ENCODE measurements at regions not wholly inside any gene's neighbourhood (a gene's known extent, or its start where the extent isn't known, plus 50 kb on each side); places are given as distances from the start of the nearest gene placed in this dataset.

DNA sequence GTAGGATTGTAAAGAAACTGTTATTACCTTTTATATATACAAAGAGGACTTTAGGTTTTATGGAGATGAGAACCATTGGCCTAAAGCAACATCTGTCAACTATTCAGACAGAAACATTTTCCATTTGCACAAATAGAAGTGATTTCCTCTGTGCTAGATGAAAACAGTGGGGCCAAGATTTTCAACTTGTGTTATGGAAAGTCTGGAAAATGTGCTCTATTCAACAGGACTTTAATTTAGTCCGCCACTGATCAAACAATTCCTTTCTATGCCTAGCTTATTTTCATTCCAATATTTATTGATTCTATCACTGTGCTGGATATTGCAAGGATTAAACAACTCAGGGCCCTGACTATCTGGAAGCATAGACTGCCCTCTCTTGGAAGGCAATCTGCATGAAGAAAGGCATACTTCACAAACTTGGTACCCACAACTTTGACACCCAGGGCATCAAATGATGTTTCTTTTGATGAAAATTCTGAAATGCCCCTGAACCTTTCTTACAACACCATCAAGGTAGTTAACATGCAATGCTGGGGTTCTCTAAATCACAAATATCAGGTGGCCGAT is 126.6 kb upstream of the HMHB1 start:
- TF ChIP-seq, protein P1, sequence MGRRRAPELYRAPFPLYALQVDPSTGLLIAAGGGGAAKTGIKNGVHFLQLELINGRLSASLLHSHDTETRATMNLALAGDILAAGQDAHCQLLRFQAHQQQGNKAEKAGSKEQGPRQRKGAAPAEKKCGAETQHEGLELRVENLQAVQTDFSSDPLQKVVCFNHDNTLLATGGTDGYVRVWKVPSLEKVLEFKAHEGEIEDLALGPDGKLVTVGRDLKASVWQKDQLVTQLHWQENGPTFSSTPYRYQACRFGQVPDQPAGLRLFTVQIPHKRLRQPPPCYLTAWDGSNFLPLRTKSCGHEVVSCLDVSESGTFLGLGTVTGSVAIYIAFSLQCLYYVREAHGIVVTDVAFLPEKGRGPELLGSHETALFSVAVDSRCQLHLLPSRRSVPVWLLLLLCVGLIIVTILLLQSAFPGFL (CRISPR knock-in tag; IDR thresholded peaks at IDR 0.05): no peak
- no peak for TF ChIP-seq NR2C2 (CRISPR knock-in tag; IDR thresholded peaks at IDR 0.05; ENCODE audit: borderline replicate concordance)
- TF ChIP-seq ZNF235 (CRISPR knock-in tag; IDR thresholded peaks at IDR 0.05; ENCODE audit: borderline replicate concordance): no peak
- TF ChIP-seq, protein P2, sequence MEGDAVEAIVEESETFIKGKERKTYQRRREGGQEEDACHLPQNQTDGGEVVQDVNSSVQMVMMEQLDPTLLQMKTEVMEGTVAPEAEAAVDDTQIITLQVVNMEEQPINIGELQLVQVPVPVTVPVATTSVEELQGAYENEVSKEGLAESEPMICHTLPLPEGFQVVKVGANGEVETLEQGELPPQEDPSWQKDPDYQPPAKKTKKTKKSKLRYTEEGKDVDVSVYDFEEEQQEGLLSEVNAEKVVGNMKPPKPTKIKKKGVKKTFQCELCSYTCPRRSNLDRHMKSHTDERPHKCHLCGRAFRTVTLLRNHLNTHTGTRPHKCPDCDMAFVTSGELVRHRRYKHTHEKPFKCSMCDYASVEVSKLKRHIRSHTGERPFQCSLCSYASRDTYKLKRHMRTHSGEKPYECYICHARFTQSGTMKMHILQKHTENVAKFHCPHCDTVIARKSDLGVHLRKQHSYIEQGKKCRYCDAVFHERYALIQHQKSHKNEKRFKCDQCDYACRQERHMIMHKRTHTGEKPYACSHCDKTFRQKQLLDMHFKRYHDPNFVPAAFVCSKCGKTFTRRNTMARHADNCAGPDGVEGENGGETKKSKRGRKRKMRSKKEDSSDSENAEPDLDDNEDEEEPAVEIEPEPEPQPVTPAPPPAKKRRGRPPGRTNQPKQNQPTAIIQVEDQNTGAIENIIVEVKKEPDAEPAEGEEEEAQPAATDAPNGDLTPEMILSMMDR (CRISPR knock-in tag; IDR thresholded peaks at IDR 0.05): peak; percentile 46
- TF ChIP-seq, protein P3, sequence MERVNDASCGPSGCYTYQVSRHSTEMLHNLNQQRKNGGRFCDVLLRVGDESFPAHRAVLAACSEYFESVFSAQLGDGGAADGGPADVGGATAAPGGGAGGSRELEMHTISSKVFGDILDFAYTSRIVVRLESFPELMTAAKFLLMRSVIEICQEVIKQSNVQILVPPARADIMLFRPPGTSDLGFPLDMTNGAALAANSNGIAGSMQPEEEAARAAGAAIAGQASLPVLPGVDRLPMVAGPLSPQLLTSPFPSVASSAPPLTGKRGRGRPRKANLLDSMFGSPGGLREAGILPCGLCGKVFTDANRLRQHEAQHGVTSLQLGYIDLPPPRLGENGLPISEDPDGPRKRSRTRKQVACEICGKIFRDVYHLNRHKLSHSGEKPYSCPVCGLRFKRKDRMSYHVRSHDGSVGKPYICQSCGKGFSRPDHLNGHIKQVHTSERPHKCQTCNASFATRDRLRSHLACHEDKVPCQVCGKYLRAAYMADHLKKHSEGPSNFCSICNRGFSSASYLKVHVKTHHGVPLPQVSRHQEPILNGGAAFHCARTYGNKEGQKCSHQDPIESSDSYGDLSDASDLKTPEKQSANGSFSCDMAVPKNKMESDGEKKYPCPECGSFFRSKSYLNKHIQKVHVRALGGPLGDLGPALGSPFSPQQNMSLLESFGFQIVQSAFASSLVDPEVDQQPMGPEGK (CRISPR knock-in tag; IDR thresholded peaks at IDR 0.05): no peak
- no peak for TF ChIP-seq KAT7 (CRISPR knock-in tag; IDR thresholded peaks at IDR 0.05; ENCODE audit: borderline replicate concordance)
- TF ChIP-seq TBL1XR1 (IDR thresholded peaks at IDR 0.05; ENCODE audit: borderline replicate concordance, low read length, partially characterized antibody): no peak
- TF ChIP-seq JUND (CRISPR knock-in tag; IDR thresholded peaks at IDR 0.05): no peak
- TF ChIP-seq TCF12 (IDR thresholded peaks at IDR 0.05): no peak
- no peak for TF ChIP-seq TCF12 (CRISPR knock-in tag; IDR thresholded peaks at IDR 0.05)
- TF ChIP-seq, protein P4, sequence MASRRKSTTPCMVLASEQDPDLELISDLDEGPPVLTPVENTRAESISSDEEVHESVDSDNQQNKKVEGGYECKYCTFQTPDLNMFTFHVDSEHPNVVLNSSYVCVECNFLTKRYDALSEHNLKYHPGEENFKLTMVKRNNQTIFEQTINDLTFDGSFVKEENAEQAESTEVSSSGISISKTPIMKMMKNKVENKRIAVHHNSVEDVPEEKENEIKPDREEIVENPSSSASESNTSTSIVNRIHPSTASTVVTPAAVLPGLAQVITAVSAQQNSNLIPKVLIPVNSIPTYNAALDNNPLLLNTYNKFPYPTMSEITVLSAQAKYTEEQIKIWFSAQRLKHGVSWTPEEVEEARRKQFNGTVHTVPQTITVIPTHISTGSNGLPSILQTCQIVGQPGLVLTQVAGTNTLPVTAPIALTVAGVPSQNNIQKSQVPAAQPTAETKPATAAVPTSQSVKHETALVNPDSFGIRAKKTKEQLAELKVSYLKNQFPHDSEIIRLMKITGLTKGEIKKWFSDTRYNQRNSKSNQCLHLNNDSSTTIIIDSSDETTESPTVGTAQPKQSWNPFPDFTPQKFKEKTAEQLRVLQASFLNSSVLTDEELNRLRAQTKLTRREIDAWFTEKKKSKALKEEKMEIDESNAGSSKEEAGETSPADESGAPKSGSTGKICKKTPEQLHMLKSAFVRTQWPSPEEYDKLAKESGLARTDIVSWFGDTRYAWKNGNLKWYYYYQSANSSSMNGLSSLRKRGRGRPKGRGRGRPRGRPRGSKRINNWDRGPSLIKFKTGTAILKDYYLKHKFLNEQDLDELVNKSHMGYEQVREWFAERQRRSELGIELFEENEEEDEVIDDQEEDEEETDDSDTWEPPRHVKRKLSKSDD (CRISPR knock-in tag; IDR thresholded peaks at IDR 0.05; ENCODE audit: low read depth): no peak
- no peak for TF ChIP-seq ZNF432 (CRISPR knock-in tag; IDR thresholded peaks at IDR 0.05; ENCODE audit: borderline replicate concordance)
- no peak for TF ChIP-seq ZNF629 (CRISPR knock-in tag; conservative IDR thresholded peaks at IDR 0.05)

Data from HepG2 (cell line).